KMS-11 (cell line): ENCODE measurements at regions not wholly inside any gene's neighbourhood (a gene's known extent, or its start where the extent isn't known, plus 50 kb on each side); places are given as distances from the start of the nearest gene placed in this dataset.

Experiments
- H2AFZ ChIP-seq: fragments of 200-600 bp; sonication (generic); 2 replicates; pipeline ENCODE4 v1.6.1; 2016; ENCODE audit warnings: antibody characterized with exemption, mixed run types, low read depth
- H3K27ac ChIP-seq: fragments of 200-600 bp; sonication (generic); 2 replicates; pipeline ENCODE4 v1.6.1; 2016; ENCODE audit warnings: mild to moderate bottlenecking, mixed run types
- H3K27me3 ChIP-seq: fragments of 200-600 bp; sonication (generic); 2 replicates; pipeline ENCODE4 v1.6.1; 2017; ENCODE audit warnings: mild to moderate bottlenecking, low read depth, mixed run types, moderate library complexity; ENCODE audit not compliant: insufficient read depth
- H3K36me3 ChIP-seq: fragments of 200-600 bp; sonication (generic); 2 replicates; pipeline ENCODE4 v1.6.1; 2017; ENCODE audit warnings: mild to moderate bottlenecking, mixed run types; ENCODE audit not compliant: insufficient read depth
- H3K4me1 ChIP-seq: fragments of 200-600 bp; sonication (generic); 2 replicates; pipeline ENCODE4 v1.6.1; 2016; ENCODE audit warnings: mild to moderate bottlenecking, low read depth, mixed run types; ENCODE audit not compliant: poor library complexity, severe bottlenecking
- H3K4me2 ChIP-seq: fragments of 200-600 bp; sonication (generic); 2 replicates; pipeline ENCODE4 v1.7.0; 2016; ENCODE audit warnings: mild to moderate bottlenecking, mixed run types
- H3K4me3 ChIP-seq: fragments of 200-600 bp; sonication (generic); IDR thresholded peaks from 2 replicates; pipeline ENCODE4 v1.6.1; 2017; ENCODE audit warnings: low read depth, low read length, mixed read lengths; ENCODE audit not compliant: insufficient read depth
- H3K79me2 ChIP-seq: fragments of 200-600 bp; sonication (generic); 2 replicates; pipeline ENCODE4 v1.6.1; 2016; ENCODE audit warnings: low read depth, mixed run types; ENCODE audit not compliant: insufficient read depth
- H3K9ac ChIP-seq: fragments of 200-600 bp; sonication (generic); 2 replicates; pipeline ENCODE4 v1.6.1; 2016; ENCODE audit warnings: mild to moderate bottlenecking, mixed run types
- H4K20me1 ChIP-seq: fragments of 200-600 bp; sonication (generic); 2 replicates; pipeline ENCODE4 v1.6.1; 2016; ENCODE audit warnings: mild to moderate bottlenecking, mixed run types; ENCODE audit not compliant: insufficient read depth
- CTCF ChIP-seq: fragments of 200-600 bp; sonication (generic); conservative IDR thresholded peaks from 2 replicates; pipeline ENCODE4 v1.6.1; 2017; ENCODE audit warnings: low read depth, mild to moderate bottlenecking, antibody characterized with exemption, low read length, moderate library complexity, mixed read lengths

- Histone ChIP-seq H3K27ac (no peak overlapping the region), H3K27me3 (no peaks in the 10 kb centered on the region), H3K36me3 (no peaks in the 10 kb centered on the region), H3K4me1 (no peaks in the 10 kb centered on the region), H2AFZ (no peak overlapping the region), H4K20me1 (no peaks in the 10 kb centered on the region), H3K9ac (no peak overlapping the region), H3K4me3 (no peak overlapping the region), H3K79me2 (no peaks in the 10 kb centered on the region), H3K4me2 (no peak overlapping the region)
- TF ChIP-seq CTCF: no peak
Observed at GRCh38 chr11:114815176-114815575, 136.8 kb downstream of the NXPE2 start.

- TF ChIP-seq CTCF: no peak
- H3K4me2 ChIP-seq: no peak overlapping the region
Observed at GRCh38 chr11:114815761-114816160, 137.4 kb downstream of the NXPE2 start.

GRCh38 chr11:114816791-114817190 is 138.5 kb downstream of the NXPE2 start:
- TF ChIP-seq CTCF: no peak
- H3K9ac ChIP-seq: no peak overlapping the region
- H2AFZ ChIP-seq: no peak overlapping the region

More at GRCh38 chr11:114815761-114816160, 137.4 kb downstream of the NXPE2 start:
- H3K79me2 ChIP-seq: no peaks in the 10 kb centered on the region
- no peak overlapping the region for H3K4me3 ChIP-seq
- no peak overlapping the region for H2AFZ ChIP-seq
- H3K9ac ChIP-seq: no peak overlapping the region
- no peaks in the 10 kb centered on the region for H3K27me3 ChIP-seq
- no peaks in the 10 kb centered on the region for H3K36me3 ChIP-seq
- H4K20me1 ChIP-seq: no peaks in the 10 kb centered on the region
- no peaks in the 10 kb centered on the region for H3K4me1 ChIP-seq
- H3K27ac ChIP-seq: no peak overlapping the region

GRCh38 chr11:114818382-114818781 is 140.1 kb downstream of the NXPE2 start:
- Histone ChIP-seq H3K4me3 (no peak overlapping the region), H3K4me1 (no peaks in the 10 kb centered on the region), H4K20me1 (no peaks in the 10 kb centered on the region), H3K4me2 (no peak overlapping the region), H2AFZ (no peak overlapping the region), H3K36me3 (no peaks in the 10 kb centered on the region), H3K27me3 (no peaks in the 10 kb centered on the region), H3K27ac (no peak overlapping the region), H3K9ac (no peak overlapping the region), H3K79me2 (no peaks in the 10 kb centered on the region)
- no peak for TF ChIP-seq CTCF

More at GRCh38 chr11:114816791-114817190, 138.5 kb downstream of the NXPE2 start:
- Histone ChIP-seq H3K4me3 (no peak overlapping the region), H3K79me2 (no peaks in the 10 kb centered on the region), H3K4me1 (no peaks in the 10 kb centered on the region), H3K27ac (no peak overlapping the region), H3K4me2 (no peak overlapping the region), H4K20me1 (no peaks in the 10 kb centered on the region), H3K27me3 (no peaks in the 10 kb centered on the region), H3K36me3 (no peaks in the 10 kb centered on the region)

- Histone ChIP-seq H3K27ac (no peak overlapping the region), H4K20me1 (no peaks in the 10 kb centered on the region), H3K4me1 (no peaks in the 10 kb centered on the region), H3K79me2 (no peaks in the 10 kb centered on the region), H3K27me3 (no peaks in the 10 kb centered on the region), H3K9ac (no peak overlapping the region), H2AFZ (no peak overlapping the region), H3K4me2 (no peak overlapping the region), H3K4me3 (no peak overlapping the region), H3K36me3 (no peaks in the 10 kb centered on the region)
- no peak for TF ChIP-seq CTCF
Observed at GRCh38 chr11:114819028-114819427, 140.7 kb downstream of the NXPE2 start.
